ENCODE measurements at regions not wholly inside any gene's neighbourhood (a gene's known extent, or its start where the extent isn't known, plus 50 kb on each side); places are given as distances from the start of the nearest gene placed in this dataset.

DNA sequence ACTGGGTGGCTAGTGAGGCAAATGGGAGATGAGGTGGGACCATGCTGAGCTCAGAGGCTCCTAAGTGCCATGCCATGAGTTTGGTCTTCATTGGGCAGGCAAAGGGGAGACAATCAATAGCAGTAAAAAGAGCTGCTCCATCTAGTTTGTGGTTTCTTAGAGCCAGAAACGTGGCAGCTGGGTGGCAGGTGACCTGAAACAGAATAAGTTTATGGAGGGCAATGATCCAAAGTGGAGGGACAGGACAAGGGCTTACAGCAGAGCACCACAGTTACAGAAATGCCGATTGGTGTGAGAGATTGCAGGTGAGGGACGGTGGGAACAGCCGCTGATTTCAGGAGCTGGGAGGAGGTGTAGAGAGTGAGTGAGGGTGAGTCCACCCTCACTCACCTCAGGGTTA lies 237.0 kb downstream of the LPIN1 start:
- Histone ChIP-seq H3K27me3 (no peaks in the 10 kb centered on the region), H3K27ac (no peak overlapping the region), H3K4me3 (no peak overlapping the region), H3K9me3 (replicated peaks in 1 of 3) (no peaks in the 10 kb centered on the region), H3K4me1 (replicated peaks in 1 of 2) (no peaks in the 10 kb centered on the region), H3K36me3 (replicated peaks in 1 of 2) (no peaks in the 10 kb centered on the region)
- TF ChIP-seq POLR2A (IDR thresholded peaks at IDR 0.05), result no peak
- TF ChIP-seq, protein P1, sequence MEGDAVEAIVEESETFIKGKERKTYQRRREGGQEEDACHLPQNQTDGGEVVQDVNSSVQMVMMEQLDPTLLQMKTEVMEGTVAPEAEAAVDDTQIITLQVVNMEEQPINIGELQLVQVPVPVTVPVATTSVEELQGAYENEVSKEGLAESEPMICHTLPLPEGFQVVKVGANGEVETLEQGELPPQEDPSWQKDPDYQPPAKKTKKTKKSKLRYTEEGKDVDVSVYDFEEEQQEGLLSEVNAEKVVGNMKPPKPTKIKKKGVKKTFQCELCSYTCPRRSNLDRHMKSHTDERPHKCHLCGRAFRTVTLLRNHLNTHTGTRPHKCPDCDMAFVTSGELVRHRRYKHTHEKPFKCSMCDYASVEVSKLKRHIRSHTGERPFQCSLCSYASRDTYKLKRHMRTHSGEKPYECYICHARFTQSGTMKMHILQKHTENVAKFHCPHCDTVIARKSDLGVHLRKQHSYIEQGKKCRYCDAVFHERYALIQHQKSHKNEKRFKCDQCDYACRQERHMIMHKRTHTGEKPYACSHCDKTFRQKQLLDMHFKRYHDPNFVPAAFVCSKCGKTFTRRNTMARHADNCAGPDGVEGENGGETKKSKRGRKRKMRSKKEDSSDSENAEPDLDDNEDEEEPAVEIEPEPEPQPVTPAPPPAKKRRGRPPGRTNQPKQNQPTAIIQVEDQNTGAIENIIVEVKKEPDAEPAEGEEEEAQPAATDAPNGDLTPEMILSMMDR (IDR thresholded peaks at IDR 0.05), result no peak
- WGBS, 4 donors, result 88 to 91% (median 89%) methylated on average over 4 of the region's 4 CpGs
- DNase-seq, result no peak
- intact Hi-C loops (cut with DNase I), result no loop called here

DNA sequence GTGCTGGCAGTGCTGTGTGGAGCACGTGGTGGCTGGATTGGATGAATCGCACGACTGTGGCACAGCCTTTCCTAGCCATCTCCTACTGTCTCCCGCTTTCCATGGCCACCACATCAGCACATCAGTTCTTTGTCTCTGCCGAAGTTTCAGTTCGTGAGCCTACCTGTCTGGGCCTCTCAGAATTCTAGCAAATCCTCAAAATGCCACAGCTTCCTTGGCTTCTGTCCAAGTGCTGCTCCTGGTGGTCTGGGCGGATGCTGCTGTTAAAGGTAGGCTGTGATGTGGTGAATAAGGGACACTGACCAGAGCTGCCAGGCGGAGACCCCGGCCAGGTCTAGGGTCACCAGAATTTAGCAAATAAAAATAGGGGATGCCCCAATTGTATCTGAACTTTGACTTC lies 237.4 kb downstream of the LPIN1 start:
- intact Hi-C loops (cut with DNase I), result no loop called here
- Histone ChIP-seq H3K27me3 (no peaks in the 10 kb centered on the region), H3K36me3 (replicated peaks in 1 of 2) (no peaks in the 10 kb centered on the region), H3K4me1 (replicated peaks in 1 of 2) (no peaks in the 10 kb centered on the region), H3K4me3 (no peak overlapping the region), H3K27ac (no peak overlapping the region), H3K9me3 (replicated peaks in 1 of 3) (no peaks in the 10 kb centered on the region)
- DNase-seq, result no peak
- TF ChIP-seq POLR2A (IDR thresholded peaks at IDR 0.05), result no peak
- TF ChIP-seq, protein P1 (IDR thresholded peaks at IDR 0.05), result no peak
- 83 to 89% (median 85%) methylated on average over 9 of the region's 9 CpGs for WGBS, 4 donors

DNA sequence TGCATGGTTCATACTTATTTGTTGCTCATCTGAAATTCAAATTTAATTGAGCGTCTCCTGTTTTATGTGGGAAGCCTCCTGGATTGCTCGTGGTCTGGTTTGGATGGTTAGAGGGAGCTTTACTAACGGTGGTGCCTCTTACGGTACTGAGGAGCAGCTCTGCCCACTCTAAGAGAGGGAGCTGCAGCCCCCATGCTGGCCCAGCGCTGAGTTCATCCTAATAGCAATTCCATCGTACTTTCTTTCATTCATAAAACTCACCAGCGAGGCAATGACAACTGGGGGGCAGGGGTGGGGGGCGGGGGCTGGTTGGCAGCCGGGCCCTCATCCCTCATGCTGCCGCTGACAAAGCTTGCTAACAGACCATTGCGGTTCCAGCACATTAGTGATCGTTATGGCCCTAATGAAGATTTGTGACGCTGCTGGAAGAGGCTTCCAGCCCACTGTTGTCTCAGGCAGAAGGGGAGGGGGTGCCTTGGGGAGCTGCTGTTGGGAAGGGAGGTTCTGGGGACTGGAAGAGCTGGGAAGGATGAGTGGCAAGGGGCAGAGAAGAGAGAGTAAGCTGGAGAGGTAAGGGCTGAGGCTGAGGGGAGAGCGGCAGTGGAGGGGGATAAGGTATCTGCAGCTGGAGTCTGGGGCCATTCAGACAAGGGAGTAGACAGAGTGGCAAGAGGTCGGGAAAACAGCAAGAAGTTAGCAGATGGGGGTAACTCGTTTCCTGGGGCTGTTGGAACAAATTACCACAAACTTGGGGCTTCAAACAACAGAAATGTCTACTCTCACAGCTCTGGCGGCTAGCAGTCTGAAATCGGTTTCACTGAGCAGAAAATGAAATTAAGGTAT lies 238.1 kb downstream of the LPIN1 start:
- Histone ChIP-seq H3K4me1 (replicated peaks in 1 of 2) (no peaks in the 10 kb centered on the region), H3K27me3 (no peaks in the 10 kb centered on the region), H3K36me3 (replicated peaks in 1 of 2) (no peaks in the 10 kb centered on the region), H3K9me3 (replicated peaks in 1 of 3) (no peaks in the 10 kb centered on the region), H3K27ac (no peak overlapping the region), H3K4me3 (no peak overlapping the region)
- DNase-seq, result no peak
- 53 to 74% (median 66%) methylated on average over 13 to 18 of the region's 18 CpGs for WGBS, 4 donors
- intact Hi-C loops (cut with DNase I), result no loop called here
- TF ChIP-seq, protein P1 (IDR thresholded peaks at IDR 0.05), result no peak
- TF ChIP-seq POLR2A (IDR thresholded peaks at IDR 0.05), result no peak

DNA sequence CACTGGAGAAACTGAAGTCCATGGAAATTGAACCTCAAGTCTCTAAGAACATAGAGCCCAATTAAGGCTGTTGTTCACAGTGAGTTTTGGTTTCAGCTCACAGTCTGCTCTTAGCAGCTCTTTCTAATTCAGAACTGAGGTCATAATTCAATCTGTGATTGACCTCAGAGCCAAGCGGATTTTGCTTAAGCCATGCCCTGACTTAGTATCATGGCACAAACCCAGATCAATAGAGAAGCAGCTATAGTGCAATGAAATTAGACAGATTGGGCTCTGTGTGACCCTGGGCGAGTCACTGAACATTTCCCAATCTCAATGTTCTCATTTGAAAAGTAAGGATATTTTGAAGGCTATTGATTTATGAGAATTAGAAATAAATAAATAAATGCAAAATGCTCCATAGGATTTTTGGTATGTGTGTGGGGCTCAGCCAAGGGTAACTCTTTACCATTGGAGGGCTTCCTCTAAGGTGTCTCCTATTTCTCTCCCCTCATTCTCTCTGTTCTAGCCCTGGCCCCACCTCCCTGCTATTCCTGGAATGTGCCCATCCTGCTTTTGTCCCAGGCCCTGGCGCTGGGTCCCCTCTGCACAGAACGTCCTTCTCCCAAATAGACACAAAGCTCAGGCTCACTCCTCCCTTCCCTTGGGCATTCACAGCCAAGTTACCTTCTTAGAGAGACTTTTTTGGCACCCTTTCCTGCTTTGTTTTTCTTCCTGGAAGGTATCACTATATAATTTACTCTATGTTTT lies 239.6 kb downstream of the LPIN1 start:
- intact Hi-C loops (cut with DNase I), result no loop called here
- Histone ChIP-seq H3K4me1 (replicated peaks in 1 of 2) (no peaks in the 10 kb centered on the region), H3K27ac (no peak overlapping the region), H3K27me3 (no peaks in the 10 kb centered on the region), H3K36me3 (replicated peaks in 1 of 2) (no peaks in the 10 kb centered on the region), H3K4me3 (no peak overlapping the region), H3K9me3 (replicated peaks in 1 of 3) (no peaks in the 10 kb centered on the region)
- 81 to 83% (median 82%) methylated on average over 4 of the region's 4 CpGs for WGBS, 4 donors
- TF ChIP-seq, protein P1 (IDR thresholded peaks at IDR 0.05), result no peak
- DNase-seq, result no peak
